Stimulated activated CD4-positive, alpha-beta T cell treated with anti-CD3 and anti-CD28 coated beads, Interleukin-1b, Interleukin-23, amount 100 ng/mL, for 4 hours (primary cell): ENCODE measurements at regions not wholly inside any gene's neighbourhood (a gene's known extent, or its start where the extent isn't known, plus 50 kb on each side); places are given as distances from the start of the nearest gene placed in this dataset.
"Not testable (repeated sequence)": the region's sequence is repeated elsewhere in the genome, so short reads cannot be mapped to it uniquely, and the experiment has no call there.

Source experiments
- DNase-seq, 2 donors: peaks; one replicate each; pipeline ENCODE4 v3.0.0-alpha.2; 2020; ENCODE audit warnings: low read depth in 2 of 2

DNA sequence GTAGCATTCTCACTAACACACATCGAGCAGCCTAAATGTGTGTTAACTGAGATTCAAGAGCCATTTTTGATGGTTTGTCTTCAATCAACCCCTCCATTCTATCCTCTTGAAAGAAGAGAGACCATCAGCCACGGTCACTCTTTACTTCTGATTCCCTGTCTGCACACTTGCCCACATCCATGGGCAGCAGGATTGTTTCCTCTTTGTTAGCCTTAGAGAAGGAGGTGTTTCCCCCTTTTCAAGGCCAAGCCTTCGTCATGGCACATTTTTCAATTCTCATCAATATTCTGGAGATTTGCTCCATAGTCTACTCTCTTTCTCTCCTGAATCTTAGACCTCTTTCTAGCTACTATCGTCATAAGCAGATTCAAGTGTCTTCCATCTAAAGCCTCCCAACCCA, 522.4 kb upstream of the NAALADL2 start:
- DNase-seq, result no peak

DNA sequence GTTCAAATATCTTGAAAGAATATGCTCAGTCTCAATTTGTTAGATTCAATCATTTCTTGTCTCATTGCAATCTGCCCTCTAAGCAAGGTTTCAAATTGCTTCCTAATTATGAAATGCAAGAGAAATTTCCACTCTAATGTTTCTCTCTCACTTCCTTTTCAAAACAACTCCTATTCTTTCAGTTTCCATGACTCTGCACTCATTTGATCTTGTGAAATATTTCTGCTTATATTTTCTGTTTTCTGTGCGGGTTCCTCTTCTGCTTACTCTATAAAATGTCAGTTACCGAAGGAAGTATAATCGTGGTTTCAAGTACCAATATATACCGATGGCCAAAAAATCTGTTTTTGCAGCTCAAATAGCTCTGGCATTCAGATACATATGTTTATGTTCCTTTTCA, 521.9 kb upstream of the NAALADL2 start:
- DNase-seq, result no peak

DNA sequence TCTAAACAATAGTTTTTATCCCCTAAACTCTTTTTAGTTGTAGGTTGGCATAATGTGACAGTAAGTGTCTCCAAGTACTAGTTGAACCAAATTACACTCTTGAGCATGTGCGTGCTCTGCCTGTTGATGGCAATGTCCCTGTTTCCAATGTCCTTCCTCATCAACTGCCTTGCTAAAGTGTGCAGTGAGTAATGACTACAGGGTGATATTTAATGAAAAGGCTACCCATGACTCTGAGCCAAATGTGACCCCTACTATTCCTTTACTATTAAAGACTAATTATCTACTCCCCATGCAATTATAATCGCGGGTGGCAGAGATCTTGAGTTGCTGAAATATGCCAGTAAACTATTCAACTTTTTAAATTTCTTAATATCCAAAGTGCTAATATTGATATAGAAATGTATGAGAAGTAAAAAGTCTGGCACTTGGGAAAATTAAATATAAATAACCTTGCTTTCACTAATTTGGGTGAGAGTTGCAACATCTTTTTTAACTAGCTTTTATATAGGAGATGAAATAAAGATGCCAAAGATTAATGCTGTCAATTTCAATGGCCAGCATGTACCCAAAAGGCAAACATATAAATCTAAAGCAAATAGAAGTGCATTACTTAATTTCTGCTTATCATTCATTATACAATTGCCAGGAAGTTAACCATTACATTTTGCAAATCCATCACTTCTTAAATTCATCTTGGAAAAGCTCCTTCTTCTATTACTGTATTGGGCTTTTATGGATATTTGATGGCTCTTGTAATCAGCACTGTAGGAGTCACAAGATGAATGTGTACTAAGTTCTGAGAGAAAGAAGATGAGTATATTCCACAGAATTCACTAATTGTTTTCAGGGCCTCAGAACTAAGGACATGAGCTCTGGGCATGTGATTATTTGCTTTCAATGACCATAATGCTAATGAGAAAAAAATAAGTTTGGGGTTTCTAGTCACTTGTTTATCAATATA, 518.2 kb upstream of the NAALADL2 start:
- no peak for DNase-seq

DNA sequence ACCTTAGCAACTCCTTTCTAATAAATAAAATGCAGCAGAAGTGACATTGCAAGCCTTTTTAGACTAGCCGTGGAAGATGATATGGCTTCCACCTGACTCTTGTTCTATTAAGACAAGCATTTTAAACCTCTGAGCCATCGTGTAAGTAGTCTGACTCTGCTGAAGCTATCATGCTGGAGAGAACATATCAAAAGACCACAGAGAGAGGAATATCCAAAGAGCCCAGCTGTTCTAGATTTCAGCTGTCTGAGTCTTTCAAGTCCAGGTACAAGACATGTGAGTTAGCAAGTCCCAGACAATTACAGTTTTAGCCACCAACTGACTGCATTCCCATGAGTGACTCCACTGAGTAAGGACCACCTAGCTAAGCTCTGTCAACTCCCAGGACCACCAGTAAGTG, 517.0 kb upstream of the NAALADL2 start:
- no peak for DNase-seq

DNA sequence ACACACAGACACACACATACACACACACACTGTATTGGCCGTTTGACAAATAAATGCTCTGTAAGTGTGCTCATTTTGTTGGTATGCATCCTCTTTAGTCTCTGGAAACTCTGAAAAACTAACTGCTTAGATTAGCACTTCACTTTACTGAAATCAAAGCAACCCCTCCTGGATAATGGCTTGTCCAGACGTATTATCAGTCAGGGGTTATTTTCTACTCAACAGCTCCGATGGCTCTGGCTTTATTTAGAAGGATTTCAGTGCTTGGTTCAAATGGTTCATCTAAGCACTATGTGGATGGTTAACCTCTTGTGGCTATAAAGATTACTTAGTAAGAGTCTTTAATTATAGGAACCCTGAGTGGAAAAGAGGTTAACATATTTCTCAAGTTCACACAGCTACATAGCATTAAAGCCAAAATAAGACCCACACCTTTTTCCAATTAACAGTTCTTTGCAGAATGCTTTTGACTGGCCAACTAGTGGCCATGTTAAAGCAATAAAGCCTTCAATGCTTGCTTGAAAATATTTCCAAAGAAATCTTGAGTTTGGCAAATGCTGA, 516.1 kb upstream of the NAALADL2 start:
- DNase-seq, result no peak

DNA sequence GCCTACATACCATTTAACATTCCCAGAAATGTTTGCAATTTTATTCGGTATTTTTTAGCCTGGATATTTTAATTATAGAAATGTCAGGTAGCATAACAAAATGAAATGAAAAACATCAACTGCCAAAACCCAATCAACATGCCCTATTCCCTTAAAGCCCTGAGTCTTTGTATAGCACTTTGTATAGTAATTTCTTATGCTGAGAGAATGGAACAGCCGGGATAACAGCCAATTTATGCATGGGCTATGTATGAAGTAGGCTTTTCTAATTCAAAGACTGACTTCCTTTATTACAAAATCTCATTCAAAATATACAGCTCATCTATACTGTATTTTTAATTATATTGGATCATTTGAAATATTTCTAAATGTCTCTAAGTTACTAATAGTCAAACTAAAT, 513.0 kb upstream of the NAALADL2 start:
- no peak for DNase-seq

DNA sequence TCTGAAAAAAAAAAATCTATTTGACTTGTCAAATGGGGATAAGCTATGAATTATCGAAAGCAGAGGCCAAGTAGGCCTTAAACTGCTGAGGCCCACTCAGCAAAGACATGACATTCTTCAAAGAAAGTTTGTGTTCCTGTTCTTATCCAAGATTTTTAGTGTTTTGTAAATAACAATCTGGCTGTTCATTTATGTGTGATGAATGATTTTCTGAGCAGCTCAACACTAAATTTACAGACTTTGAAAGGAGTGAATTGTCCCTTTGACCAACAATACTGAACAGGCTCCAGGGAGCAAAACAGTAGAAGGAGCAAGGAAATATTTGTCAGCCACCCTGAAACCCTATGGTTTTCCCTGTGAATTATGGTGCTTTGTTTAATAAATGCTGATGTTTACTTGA, 512.6 kb upstream of the NAALADL2 start:
- no peak for DNase-seq

DNA sequence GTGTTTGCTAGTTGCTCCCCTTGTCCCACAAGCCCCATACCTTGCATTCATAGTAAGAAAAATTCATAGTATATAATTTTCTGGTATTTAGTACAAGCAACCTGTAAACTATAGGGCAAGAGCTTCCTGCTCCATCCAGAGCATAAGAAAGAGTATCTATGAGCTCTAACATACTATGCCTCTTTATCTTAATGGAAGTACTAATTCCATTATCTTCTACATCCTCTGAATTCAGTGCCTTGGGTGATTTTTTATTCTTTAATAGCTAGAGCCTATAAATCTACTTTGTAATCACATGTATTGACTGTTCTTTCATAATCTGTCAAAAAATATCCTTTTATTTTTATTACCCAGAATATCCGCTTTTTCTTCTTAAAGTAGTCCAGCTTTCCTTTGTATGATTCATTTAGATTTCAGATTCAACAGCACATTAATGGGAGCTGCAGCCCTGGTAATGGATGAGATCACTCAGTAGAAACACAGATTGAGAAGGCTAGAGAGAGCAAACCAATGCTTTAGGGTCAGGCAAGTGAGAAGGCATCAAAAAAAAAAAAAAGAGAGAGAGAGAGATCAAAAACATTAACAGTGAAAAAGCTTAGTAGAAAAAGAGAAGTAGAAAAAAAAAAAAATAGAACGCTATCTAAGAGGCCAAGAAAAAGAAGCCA, 511.5 kb upstream of the NAALADL2 start:
- no peak for DNase-seq

DNA sequence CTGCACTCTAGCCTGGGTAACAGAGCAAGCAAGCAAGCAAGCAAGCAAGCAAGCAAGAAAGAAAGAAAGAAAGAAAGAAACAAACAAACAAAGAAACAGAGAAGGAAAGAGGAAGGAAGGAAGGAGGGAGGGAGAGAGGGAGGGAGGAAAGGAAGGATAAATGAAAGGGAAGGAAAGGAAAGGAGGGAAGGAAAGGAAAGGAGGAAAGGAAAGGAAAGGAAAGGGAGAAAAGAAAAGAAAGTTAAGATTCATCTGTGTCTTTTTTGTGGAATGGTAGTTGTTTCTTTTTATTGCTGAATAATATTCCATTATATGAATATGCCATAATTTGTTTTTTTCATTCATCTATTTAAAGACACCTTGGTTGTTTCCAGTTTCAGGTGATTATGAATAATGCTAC, 506.9 kb upstream of the NAALADL2 start:
- DNase-seq, result no peak

DNA sequence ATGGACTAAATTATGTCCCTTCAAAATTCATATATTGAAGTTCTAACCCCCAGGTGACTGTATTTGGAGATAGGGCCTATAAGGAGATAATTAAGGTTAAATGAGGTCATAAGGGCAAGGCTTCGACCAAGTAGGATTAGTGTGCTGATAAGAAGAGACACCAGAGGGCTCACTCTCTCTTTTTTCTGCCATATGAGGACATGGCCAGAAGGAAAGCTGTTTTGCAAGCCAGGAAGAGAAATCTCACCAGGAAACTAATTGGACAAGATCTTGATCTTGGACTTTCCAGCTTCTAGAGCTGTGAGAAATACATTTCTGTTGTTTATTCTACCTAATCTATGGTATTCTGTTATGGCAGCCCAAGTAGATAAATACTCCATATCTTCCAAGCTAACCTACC, 503.6 kb upstream of the NAALADL2 start:
- DNase-seq, result no peak

DNA sequence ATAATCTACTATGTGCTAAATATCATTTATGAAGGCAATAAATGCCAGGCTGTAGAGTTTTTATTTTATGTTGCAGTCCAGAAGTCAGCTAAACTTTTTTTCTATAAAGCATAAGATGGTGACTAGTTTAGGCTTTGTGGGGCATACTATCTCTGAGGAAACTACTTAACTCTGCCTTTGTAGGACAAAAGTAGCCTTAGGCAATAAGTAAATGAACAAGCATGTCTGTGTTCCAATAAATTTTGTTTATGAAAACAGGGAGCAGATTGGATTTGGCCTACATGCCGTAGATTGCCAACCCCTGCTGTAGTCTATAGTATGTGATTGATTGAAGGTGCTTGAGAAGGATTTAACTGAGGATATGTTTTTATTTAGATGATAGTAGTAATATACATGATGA, 502.5 kb upstream of the NAALADL2 start:
- no peak for DNase-seq

DNA sequence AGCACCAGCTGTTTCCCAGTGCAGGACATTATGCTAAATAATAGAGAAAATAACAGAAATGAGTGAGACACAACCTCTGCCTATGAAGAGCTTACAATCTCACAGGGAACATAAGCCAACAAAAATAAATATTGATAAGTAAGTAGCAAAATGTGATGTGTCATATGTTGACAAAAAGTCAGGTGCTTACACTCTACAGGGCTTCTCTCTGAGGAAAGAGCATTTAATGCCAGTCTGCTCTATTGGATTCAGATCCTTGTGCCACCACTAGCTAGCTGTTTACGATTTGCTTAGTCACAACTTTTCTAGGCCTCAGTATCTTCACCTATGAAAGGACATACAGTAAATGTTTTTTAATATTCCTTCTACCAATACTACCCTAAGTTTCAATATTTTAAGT, 500.9 kb upstream of the NAALADL2 start:
- DNase-seq, result no peak

DNA sequence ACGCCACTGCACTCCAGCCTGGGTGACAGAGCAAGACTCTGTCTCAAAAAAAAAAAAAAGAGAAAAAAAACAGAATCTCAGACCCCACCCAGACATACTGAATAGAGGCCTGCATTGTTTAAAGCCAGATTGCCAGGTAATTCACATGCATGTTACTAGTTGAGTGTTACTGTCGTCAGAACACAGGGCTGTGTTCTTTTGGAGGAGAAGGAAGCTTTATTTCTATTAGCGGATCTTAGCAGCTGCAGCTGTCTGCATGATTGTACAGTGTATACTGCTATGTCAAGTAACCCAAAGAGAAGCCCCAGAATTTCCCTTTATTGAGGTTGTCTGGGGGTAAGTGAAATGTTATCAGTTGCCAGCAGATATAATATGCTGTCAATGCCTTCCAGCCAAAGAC, 496.6 kb upstream of the NAALADL2 start:
- no peak for DNase-seq

DNA sequence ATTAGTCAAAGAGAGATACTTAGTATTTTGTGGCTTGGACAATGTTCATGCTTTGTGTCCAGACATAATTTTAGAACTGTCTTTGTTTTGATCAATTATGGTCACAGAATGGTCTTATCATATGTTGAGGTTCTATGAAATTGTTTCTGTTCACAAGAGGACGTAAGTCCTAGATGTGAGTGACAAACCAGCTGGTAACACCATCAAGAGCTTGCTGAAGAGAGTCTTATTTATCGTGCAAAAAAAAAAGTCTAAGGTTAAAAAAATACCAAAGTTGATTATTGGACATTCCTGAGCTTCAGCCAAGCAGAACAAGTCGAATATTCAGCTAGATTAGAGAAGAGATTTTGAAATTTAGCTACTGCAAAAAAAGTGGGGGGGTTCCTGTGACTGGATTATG, 495.9 kb upstream of the NAALADL2 start:
- DNase-seq, result no peak

DNA sequence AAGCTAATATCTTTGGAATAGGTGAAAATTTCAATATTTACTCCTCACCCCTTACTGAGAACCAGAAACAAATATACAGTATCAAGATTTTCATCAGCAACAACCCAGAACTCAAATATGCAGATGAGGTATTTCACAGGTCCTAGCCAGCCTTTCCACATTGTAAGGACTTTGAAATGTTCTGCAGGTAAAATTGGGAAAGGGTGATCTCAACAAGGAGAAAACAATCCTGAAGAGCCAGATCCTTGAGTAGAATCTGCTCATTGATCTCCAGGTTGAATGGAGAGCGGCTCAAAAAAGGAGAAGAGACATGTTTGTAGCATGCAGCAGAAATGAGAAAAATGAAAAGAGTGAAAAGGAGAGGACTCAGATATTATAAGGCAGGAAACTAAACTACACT, 493.3 kb upstream of the NAALADL2 start:
- DNase-seq, result no peak

DNA sequence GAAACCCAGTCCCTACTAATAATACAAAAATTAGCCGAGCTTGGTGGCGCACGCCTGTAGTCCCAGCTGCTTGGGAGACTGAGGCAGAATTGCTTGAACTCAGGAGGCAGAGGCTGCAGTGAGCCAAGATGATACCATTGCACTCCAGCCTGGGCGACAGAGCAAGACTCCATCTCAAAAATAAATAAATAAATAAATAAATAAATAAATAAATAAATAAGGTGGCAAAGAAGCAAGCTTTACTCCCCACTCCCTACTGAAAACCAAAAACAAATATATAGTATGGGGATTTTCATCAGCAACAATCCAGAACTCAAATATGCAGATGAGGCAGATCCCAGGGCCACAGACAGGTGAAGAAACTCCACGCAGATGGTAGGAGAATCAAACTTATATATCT, 492.2 kb upstream of the NAALADL2 start:
- not testable (repeated sequence) for DNase-seq

DNA sequence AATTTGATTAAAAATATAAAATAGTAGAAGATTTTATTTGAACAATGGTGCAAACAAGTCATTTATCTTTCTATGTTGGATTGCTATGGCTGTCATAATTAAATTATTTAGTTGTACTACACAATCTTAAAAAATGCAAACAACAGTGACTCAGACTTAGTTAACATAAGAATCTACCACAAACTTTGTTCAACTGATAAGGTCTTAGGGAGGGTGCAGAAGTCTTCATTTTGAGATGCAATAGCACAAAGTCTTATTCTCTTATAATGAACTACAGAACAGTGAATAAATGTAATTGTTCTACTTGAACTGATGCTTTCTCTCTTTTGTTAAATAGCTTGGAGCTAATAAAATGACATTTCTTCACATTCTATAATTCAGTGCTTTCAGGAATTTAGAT, 482.8 kb upstream of the NAALADL2 start:
- DNase-seq, result no peak

DNA sequence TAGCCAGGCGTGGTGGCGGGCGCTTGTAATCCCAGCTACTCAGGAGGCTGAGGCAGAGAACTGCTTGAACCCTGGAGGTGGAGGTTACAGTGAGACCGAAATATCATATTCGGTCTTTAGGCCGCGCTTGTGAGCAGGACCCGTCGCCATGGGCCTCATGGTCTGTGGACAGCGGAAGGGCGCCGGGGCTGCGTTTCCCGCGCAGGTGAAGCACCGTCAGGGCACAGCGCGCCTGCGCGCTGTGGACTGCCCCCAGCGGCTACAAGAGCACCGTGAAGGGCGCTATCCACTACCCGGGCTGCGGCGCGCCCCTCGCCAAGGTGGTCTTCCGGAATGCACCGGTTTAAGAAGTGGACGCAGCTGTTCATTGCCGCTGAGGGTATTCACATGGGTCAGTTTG, 482.0 kb upstream of the NAALADL2 start:
- DNase-seq, result no peak

DNA sequence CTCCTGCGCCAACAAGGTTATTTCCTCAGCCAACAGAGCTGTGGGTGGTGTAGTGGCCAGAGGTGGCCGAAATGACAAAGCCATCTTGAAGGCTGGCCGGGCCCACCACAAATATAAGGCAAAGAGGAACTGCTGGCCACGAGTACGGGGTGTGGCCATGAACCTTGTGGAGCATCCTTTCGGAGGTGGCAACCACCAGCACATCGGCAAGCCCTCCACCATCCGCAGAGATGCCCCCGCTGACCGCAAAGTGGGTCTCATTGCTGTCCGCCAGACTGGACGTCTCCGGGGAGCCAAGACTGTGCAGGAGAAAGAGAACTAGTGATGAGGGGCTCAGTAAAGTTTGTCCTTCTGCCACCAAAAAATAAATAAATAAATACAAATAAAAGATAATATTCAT, 481.4 kb upstream of the NAALADL2 start:
- no peak for DNase-seq

DNA sequence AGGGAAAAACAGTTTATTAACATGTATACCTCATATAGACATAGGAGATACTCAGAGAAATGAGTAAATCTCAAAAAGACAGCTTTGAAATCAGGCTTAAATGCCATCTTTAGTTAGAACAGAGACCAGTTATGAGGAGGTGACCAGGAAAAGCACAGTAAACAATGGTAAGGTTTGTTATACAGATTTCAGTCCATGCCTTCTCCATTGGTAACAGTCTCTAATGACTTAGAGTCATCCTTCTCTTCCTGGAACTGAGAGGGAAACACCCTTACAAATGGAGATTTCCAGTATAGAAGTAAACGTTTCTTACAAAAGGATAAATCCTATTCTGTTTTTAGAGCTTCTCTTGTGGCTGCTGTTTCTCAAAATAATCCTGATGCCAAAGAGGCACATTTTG, 476.3 kb upstream of the NAALADL2 start:
- no peak for DNase-seq

DNA sequence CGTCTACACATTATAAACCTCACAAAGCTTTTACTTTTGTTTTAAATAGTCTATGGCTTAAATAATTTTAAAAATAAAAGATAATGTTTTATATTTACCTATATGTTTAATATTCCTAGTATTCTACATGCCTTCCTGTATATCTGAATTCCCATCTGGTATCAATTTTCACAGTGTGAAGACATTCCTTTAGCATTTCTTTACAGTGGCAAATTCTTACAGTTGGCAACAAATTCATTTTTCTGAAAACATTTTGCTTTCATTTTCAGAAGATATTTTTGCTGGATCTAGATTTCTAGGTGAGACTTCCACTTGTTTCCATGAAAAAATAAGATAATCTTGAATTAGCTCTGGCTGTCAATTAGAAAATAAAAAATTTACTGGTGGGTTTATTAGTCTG, 471.4 kb upstream of the NAALADL2 start:
- no peak for DNase-seq

DNA sequence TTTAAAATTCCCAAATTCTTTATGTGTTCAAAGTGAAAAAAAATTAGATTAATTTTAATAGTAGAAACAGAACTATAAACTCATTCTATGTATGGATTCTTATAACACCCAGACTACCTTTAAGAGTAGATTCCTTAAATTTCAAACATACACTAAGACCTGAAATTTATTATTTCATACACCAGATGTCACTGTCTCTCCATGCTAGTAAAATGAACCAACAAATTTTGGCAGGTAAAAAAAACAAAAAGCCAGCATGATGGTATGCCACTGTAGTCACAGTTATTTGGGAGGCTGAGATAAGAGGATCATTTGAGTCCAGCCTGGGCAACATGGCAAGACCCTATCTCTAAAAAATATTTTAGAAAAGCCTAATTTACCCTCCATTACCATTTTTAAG, 461.3 kb upstream of the NAALADL2 start:
- DNase-seq, result no peak

DNA sequence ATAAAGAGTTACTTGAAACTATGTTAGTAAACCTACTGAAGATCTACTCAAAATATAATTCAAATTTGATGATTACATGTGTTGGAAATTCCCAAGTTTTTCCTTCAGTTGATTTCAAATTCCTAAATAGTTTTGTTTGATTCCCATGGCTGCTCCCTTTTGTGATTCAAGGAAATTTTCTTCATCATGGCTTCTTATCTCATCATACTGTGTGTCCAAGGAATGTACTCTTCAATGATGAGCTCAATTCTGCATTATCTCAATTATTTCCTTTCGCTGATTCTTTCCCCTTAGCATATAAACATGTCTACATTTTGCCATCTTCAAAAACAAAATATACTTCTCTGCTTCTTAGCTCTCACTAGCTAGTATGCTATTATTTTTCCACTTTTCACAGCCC, 460.4 kb upstream of the NAALADL2 start:
- DNase-seq, result no peak
